Fibroblast of lung (primary cell): ENCODE measurements at regions not wholly inside any gene's neighbourhood (a gene's known extent, or its start where the extent isn't known, plus 50 kb on each side); places are given as distances from the start of the nearest gene placed in this dataset.
A peak's percentile ranks its signal among the peaks of the same experiment; 100 is the strongest.

Experiments used
- DNase-seq, 2 donors: peaks; one replicate each; pipeline versions ENCODE4 v3.0.0 to v3.0.0-alpha.2; 2010; ENCODE audit warnings: low read depth in 2 of 2
- H2AFZ ChIP-seq: 2 replicates; pipeline ENCODE4 v1.5.1; 2012; ENCODE audit warnings: low read length, control low read depth, inconsistent platforms
- H3K27ac ChIP-seq: 2 replicates; pipeline ENCODE4 v1.5.1; 2011; ENCODE audit warnings: low read length, control low read depth; ENCODE audit not compliant: insufficient read depth
- H3K27me3 ChIP-seq: 2 replicates; pipeline ENCODE4 v1.5.1; 2011; ENCODE audit warnings: mild to moderate bottlenecking, low read length; ENCODE audit not compliant: control insufficient read depth, insufficient read depth
- H3K36me3 ChIP-seq: 2 replicates; pipeline ENCODE4 v1.5.1; 2011; ENCODE audit warnings: low read length; ENCODE audit not compliant: control insufficient read depth, insufficient read depth
- H3K4me1 ChIP-seq: 2 replicates; pipeline ENCODE4 v1.5.1; 2011; ENCODE audit warnings: low read length; ENCODE audit not compliant: control insufficient read depth, insufficient read depth; ENCODE audit errors: extremely low read depth
- H3K4me2 ChIP-seq: 2 replicates; pipeline ENCODE4 v1.5.1; 2011; ENCODE audit warnings: low read length, control low read depth; ENCODE audit not compliant: insufficient read depth; ENCODE audit errors: extremely low read depth
- H3K4me3 ChIP-seq, 4 experiments: fragments of 200-600 bp in 1 of 4; sonication (generic) in 1 of 4; replicated peaks in 1 of 4; 2 replicates each; pipeline ENCODE4 v1.5.1; 2011 to 2016; ENCODE audit warnings: low read length in 4 of 4, low read depth in 3 of 4, mild to moderate bottlenecking in 3 of 4, control low read depth in 2 of 4, inconsistent platforms in 1 of 4, mixed read lengths in 1 of 4; ENCODE audit not compliant: insufficient read depth in 1 of 4; ENCODE audit errors: control extremely low read depth in 1 of 4
- H3K79me2 ChIP-seq: 2 replicates; pipeline ENCODE4 v1.5.1; 2012; ENCODE audit warnings: mild to moderate bottlenecking, low read length, inconsistent platforms; ENCODE audit not compliant: control insufficient read depth, insufficient read depth
- H3K9ac ChIP-seq: 2 replicates; pipeline ENCODE4 v1.5.1; 2011; ENCODE audit warnings: mild to moderate bottlenecking, low read length, control low read depth; ENCODE audit not compliant: insufficient read depth
- H3K9me3 ChIP-seq: 2 replicates; pipeline ENCODE4 v1.5.1; 2012; ENCODE audit warnings: low read depth, low read length; ENCODE audit not compliant: control insufficient read depth, insufficient read depth
- H4K20me1 ChIP-seq: 2 replicates; pipeline ENCODE4 v1.5.1; 2011; ENCODE audit warnings: low read length; ENCODE audit not compliant: control insufficient read depth, insufficient read depth; ENCODE audit errors: extremely low read depth
- EZH2 ChIP-seq: IDR thresholded peaks from 2 replicates; pipeline ENCODE4 v1.5.1; 2012; ENCODE audit warnings: low read length, control low read depth, mild to moderate bottlenecking; ENCODE audit errors: missing control alignments
- TF ChIP-seq, protein P1 (sequence below), 2 donors: IDR thresholded peaks in 1 of 2; conservative IDR thresholded peaks in 1 of 2; 1 replicate in 1 of 2; 2 replicates in 1 of 2; pipeline ENCODE4 v1.5.1; 2011 to 2012; ENCODE audit warnings: low read length in 2 of 2, control low read depth in 1 of 2, inconsistent platforms in 1 of 2, low read depth in 1 of 2, mild to moderate bottlenecking in 1 of 2

DNA sequence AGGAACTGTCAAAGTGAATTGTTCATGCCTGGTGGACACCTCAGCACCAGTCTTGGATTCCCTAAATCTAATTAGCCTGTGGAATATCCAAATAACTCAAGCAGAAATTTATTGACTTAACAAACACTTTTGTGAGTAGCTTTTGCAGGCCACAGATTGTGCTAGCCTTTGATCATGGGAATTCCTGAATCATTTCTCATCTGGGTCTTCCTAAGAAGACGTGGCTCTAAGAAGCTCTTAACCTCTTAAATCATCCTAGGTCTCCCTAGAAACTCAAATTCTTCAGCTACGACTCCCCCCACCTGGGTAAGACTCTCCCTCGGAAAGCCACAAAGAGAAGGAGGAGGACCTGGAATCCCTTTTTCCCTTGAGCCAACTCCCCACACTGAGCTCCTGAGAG, 53.8 kb upstream of the PSEN2 start:
- peak; percentile 24 to 95 for DNase-seq
- Histone ChIP-seq H4K20me1 (no peaks in the 10 kb centered on the region), H3K36me3 (no peaks in the 10 kb centered on the region), H3K79me2 (no peaks in the 10 kb centered on the region), H2AFZ (no peak overlapping the region), H3K4me1 (peaks cover 24% of the 10 kb centered on the region), H3K9ac (no peak overlapping the region), H3K27me3 (no peaks in the 10 kb centered on the region), H3K9me3 (no peaks in the 10 kb centered on the region), H3K4me3 (no peak overlapping the region), H3K4me2 (no peak overlapping the region), H3K27ac (peak overlapping the region; percentile 38)
- TF ChIP-seq EZH2 = no peak
- TF ChIP-seq, protein P1, sequence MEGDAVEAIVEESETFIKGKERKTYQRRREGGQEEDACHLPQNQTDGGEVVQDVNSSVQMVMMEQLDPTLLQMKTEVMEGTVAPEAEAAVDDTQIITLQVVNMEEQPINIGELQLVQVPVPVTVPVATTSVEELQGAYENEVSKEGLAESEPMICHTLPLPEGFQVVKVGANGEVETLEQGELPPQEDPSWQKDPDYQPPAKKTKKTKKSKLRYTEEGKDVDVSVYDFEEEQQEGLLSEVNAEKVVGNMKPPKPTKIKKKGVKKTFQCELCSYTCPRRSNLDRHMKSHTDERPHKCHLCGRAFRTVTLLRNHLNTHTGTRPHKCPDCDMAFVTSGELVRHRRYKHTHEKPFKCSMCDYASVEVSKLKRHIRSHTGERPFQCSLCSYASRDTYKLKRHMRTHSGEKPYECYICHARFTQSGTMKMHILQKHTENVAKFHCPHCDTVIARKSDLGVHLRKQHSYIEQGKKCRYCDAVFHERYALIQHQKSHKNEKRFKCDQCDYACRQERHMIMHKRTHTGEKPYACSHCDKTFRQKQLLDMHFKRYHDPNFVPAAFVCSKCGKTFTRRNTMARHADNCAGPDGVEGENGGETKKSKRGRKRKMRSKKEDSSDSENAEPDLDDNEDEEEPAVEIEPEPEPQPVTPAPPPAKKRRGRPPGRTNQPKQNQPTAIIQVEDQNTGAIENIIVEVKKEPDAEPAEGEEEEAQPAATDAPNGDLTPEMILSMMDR (conservative IDR thresholded peaks at IDR 0.05 in 1 of 2, IDR thresholded peaks at IDR 0.05 in 1 of 2; ENCODE audit: low read depth in 1 of 2, low read length in 2 of 2) = no peak

- no peaks in the 10 kb centered on the region for H3K79me2 ChIP-seq
- no peaks in the 10 kb centered on the region for H3K36me3 ChIP-seq
- no peaks in the 10 kb centered on the region for H3K27me3 ChIP-seq
- H3K4me3 ChIP-seq = peak overlapping the region in 1 of 4 experiments; percentile 9
- H3K4me1 ChIP-seq = peaks cover 17% of the 10 kb centered on the region
- H3K27ac ChIP-seq = peak overlapping the region; percentile 92
- H3K4me2 ChIP-seq = peak overlapping the region; percentile 72
- DNase-seq = peak; percentile 84 to 94
- no peaks in the 10 kb centered on the region for H3K9me3 ChIP-seq
- TF ChIP-seq, protein P1 (conservative IDR thresholded peaks at IDR 0.05 in 1 of 2, IDR thresholded peaks at IDR 0.05 in 1 of 2; ENCODE audit: low read depth in 1 of 2, low read length in 2 of 2) = no peak
- no peak for TF ChIP-seq EZH2
- no peaks in the 10 kb centered on the region for H4K20me1 ChIP-seq
- peak overlapping the region; percentile 50 for H3K9ac ChIP-seq
- H2AFZ ChIP-seq = no peak overlapping the region
These were observed 55.5 kb upstream of the PSEN2 start for GRCh38 chr1:226814751-226815537.

- no peak for DNase-seq
- H3K4me2 ChIP-seq = peak overlapping the region; percentile 72
- H3K27ac ChIP-seq = peak overlapping the region; percentile 92
These were observed 56.5 kb upstream of the PSEN2 start for GRCh38 chr1:226813671-226814591.

More at GRCh38 chr1:226813671-226814591, 56.5 kb upstream of the PSEN2 start:
- Histone ChIP-seq H3K79me2 (no peaks in the 10 kb centered on the region), H4K20me1 (no peaks in the 10 kb centered on the region), H3K9ac (no peak overlapping the region), H3K27me3 (no peaks in the 10 kb centered on the region), H3K4me3 (no peak overlapping the region), H3K4me1 (peaks cover 17% of the 10 kb centered on the region), H3K36me3 (no peaks in the 10 kb centered on the region), H2AFZ (no peak overlapping the region), H3K9me3 (no peaks in the 10 kb centered on the region)
- no peak for TF ChIP-seq EZH2
- TF ChIP-seq, protein P1 (conservative IDR thresholded peaks at IDR 0.05 in 1 of 2, IDR thresholded peaks at IDR 0.05 in 1 of 2; ENCODE audit: low read depth in 1 of 2, low read length in 2 of 2) = no peak
